Caco-2 (cell line): ENCODE measurements at regions not wholly inside any gene's neighbourhood (a gene's known extent, or its start where the extent isn't known, plus 50 kb on each side); places are given as distances from the start of the nearest gene placed in this dataset.

ENCODE experiments used
- BruUV-seq: library from RNA; stranded (reverse); fragments of 400-500 nt; replicated peaks from 2 replicates; lab custom pipeline; 2021; lab: Mats Ljungman, UMichigan
- CTCF ChIA-PET: fragments of 300-600 bp; sonication (Branson Sonifier 250); formaldehyde crosslinking; loops from one replicate; lab custom pipeline; 2022; ENCODE audit warnings: antibody characterized with exemption; lab: Charles Lee
- POLR2A ChIA-PET: fragments of 300-600 bp; sonication (Branson Sonifier 250); formaldehyde crosslinking; loops from one replicate; lab custom pipeline; 2022; ENCODE audit warnings: antibody characterized with exemption; lab: Charles Lee
- DNase-seq, 2 experiments: peaks; one replicate each; pipeline versions ENCODE4 v3.0.0 to v3.0.0-alpha.2; 2020 to 2022
- H3K27me3 ChIP-seq: replicated peaks from 2 replicates; pipeline ENCODE4 v1.6.0; 2011; ENCODE audit warnings: low read length; ENCODE audit not compliant: control insufficient read depth, insufficient read depth
- H3K36me3 ChIP-seq: 2 replicates; pipeline ENCODE4 v1.5.1; 2011; ENCODE audit warnings: low read length; ENCODE audit not compliant: control insufficient read depth, insufficient read depth
- H3K4me1 ChIP-seq: fragments of 250-450 bp; sonication (Bioruptor Pico); 2 replicates; pipeline ENCODE4 v1.5.1; 2020; ENCODE audit warnings: mild to moderate bottlenecking
- H3K4me3 ChIP-seq: 2 replicates; pipeline ENCODE4 v1.5.1; 2011; ENCODE audit warnings: low read depth, mild to moderate bottlenecking, control low read depth, low read length
- H3K9me3 ChIP-seq: fragments of 250-450 bp; sonication (Bioruptor Pico); 2 replicates; pipeline ENCODE4 v1.5.1; 2020; ENCODE audit warnings: mild to moderate bottlenecking, moderate library complexity
- H3K27ac Mint-ChIP-seq: one replicate; pipeline ENCODE4 v1.8.0; 2022; ENCODE audit warnings: mixed read lengths; ENCODE audit not compliant: unreplicated experiment
- H3K27me3 Mint-ChIP-seq: one replicate; pipeline ENCODE4 v1.8.0; 2022; ENCODE audit warnings: mixed read lengths; ENCODE audit not compliant: insufficient read depth, unreplicated experiment
- H3K36me3 Mint-ChIP-seq: one replicate; pipeline ENCODE4 v1.8.0; 2022; ENCODE audit warnings: mild to moderate bottlenecking, mixed read lengths; ENCODE audit not compliant: insufficient read depth, unreplicated experiment
- H3K4me1 Mint-ChIP-seq: one replicate; pipeline ENCODE4 v1.8.0; 2022; ENCODE audit warnings: low read depth, mixed read lengths; ENCODE audit not compliant: unreplicated experiment
- H3K4me3 Mint-ChIP-seq: one replicate; pipeline ENCODE4 v1.8.0; 2022; ENCODE audit warnings: mild to moderate bottlenecking, moderate library complexity, mixed read lengths; ENCODE audit not compliant: unreplicated experiment
- H3K9me3 Mint-ChIP-seq: one replicate; pipeline ENCODE4 v1.8.0; 2022; ENCODE audit warnings: mixed read lengths; ENCODE audit not compliant: unreplicated experiment
- CTCF ChIP-seq, 2 experiments: fragments of 200-600 bp in 1 of 2; IDR thresholded peaks; 1 replicate in 1 of 2; 2 replicates in 1 of 2; pipeline versions ENCODE4 v1.5.1 to v1.8.0; 2011 to 2022; ENCODE audit warnings: antibody characterized with exemption in 1 of 2, control low read depth in 1 of 2, inconsistent platforms in 1 of 2, low read depth in 1 of 2, low read length in 1 of 2, mild to moderate bottlenecking in 1 of 2, moderate library complexity in 1 of 2; ENCODE audit not compliant: insufficient read depth in 1 of 2, severe bottlenecking in 1 of 2, unreplicated experiment in 1 of 2
- intact Hi-C: fragments of 100-400 bp; cut with micrococcal nuclease; formaldehyde crosslinking; loops from one replicate; pipeline ENCODE4 v1.10.0; 2022; ENCODE audit not compliant: unreplicated experiment

GRCh38 chr20:10824750-10825500 is 151.1 kb upstream of the JAG1 start:
- intact Hi-C loops = no loop called here
- Histone ChIP-seq H3K4me3 (no peak overlapping the region), H3K36me3 (no peaks in the 10 kb centered on the region), H3K4me1 (no peaks in the 10 kb centered on the region), H3K27me3 (no peaks in the 10 kb centered on the region), H3K9me3 (no peaks in the 10 kb centered on the region)
- Mint-ChIP-seq H3K4me1 (no peaks in the 10 kb centered on the region), H3K4me3 (no peak overlapping the region), H3K9me3 (no peaks in the 10 kb centered on the region), H3K27ac (no peak overlapping the region), H3K36me3 (no peaks in the 10 kb centered on the region), H3K27me3 (no peaks in the 10 kb centered on the region)
- CTCF ChIA-PET = no interaction called here
- POLR2A ChIA-PET = no interaction called here
- no peak for DNase-seq
- BruUV-seq = no TSS peak
- no peak for TF ChIP-seq CTCF (IDR thresholded peaks at IDR 0.05; ENCODE audit: insufficient read depth in 1 of 2, low read depth in 1 of 2, low read length in 1 of 2, severe bottlenecking in 1 of 2, unreplicated experiment in 1 of 2)

- TF ChIP-seq CTCF (IDR thresholded peaks at IDR 0.05; ENCODE audit: insufficient read depth in 1 of 2, low read depth in 1 of 2, low read length in 1 of 2, severe bottlenecking in 1 of 2, unreplicated experiment in 1 of 2) = no peak
- H3K4me3 ChIP-seq = no peak overlapping the region
- no peaks in the 10 kb centered on the region for H3K9me3 ChIP-seq
- no peak overlapping the region for H3K27ac Mint-ChIP-seq
- no peaks in the 10 kb centered on the region for H3K27me3 ChIP-seq
- no peak overlapping the region for H3K4me3 Mint-ChIP-seq
- no peaks in the 10 kb centered on the region for H3K36me3 ChIP-seq
- H3K4me1 ChIP-seq = no peaks in the 10 kb centered on the region
- CTCF ChIA-PET = no interaction called here
- no peaks in the 10 kb centered on the region for H3K9me3 Mint-ChIP-seq
- POLR2A ChIA-PET = no interaction called here
- no peaks in the 10 kb centered on the region for H3K36me3 Mint-ChIP-seq
- H3K27me3 Mint-ChIP-seq = no peaks in the 10 kb centered on the region
- H3K4me1 Mint-ChIP-seq = no peaks in the 10 kb centered on the region
- intact Hi-C loops = no loop called here
- BruUV-seq = no TSS peak
- DNase-seq = no peak
Measured at GRCh38 chr20:10826111-10826510, 152.3 kb upstream of the JAG1 start.

GRCh38 chr20:10828180-10828579 is 154.4 kb upstream of the JAG1 start:
- no peak for DNase-seq
- intact Hi-C loops = no loop called here
- no peaks in the 10 kb centered on the region for H3K36me3 ChIP-seq
- no peak overlapping the region for H3K4me3 ChIP-seq
- H3K27ac Mint-ChIP-seq = no peak overlapping the region
- no peaks in the 10 kb centered on the region for H3K4me1 ChIP-seq
- ChIA-PET CTCF (no interaction called here), POLR2A (no interaction called here)
- H3K9me3 ChIP-seq = no peaks in the 10 kb centered on the region
- no peak for TF ChIP-seq CTCF (IDR thresholded peaks at IDR 0.05; ENCODE audit: insufficient read depth in 1 of 2, low read depth in 1 of 2, low read length in 1 of 2, severe bottlenecking in 1 of 2, unreplicated experiment in 1 of 2)
- no peaks in the 10 kb centered on the region for H3K4me1 Mint-ChIP-seq
- H3K27me3 ChIP-seq = no peaks in the 10 kb centered on the region
- no peaks in the 10 kb centered on the region for H3K36me3 Mint-ChIP-seq
- no peak overlapping the region for H3K4me3 Mint-ChIP-seq
- no peaks in the 10 kb centered on the region for H3K9me3 Mint-ChIP-seq
- H3K27me3 Mint-ChIP-seq = no peaks in the 10 kb centered on the region
- no TSS peak for BruUV-seq
